IMR-90 (cell line): ENCODE measurements at regions not wholly inside any gene's neighbourhood (a gene's known extent, or its start where the extent isn't known, plus 50 kb on each side); places are given as distances from the start of the nearest gene placed in this dataset.

Source experiments
- ATAC-seq: fragments of 200-7000 bp; cut with Tn5 transposase; 2 replicates; pipeline ENCODE4 v1.9.1; 2020; ENCODE audit warnings: low read depth, mild to moderate bottlenecking, moderate library complexity
- BruUV-seq: library from RNA; stranded (reverse); fragments of 400-500 nt; replicated peaks from 2 replicates; lab custom pipeline; 2021; lab: Mats Ljungman, UMichigan
- CTCF ChIA-PET: fragments of 300-600 bp; formaldehyde crosslinking; extraction: SDS; loops from one replicate; lab custom pipeline; 2021; ENCODE audit warnings: antibody characterized with exemption; lab: Yijun Ruan, JAX
- POLR2A ChIA-PET: fragments of 300-600 bp; sonication (Branson Sonifier 250); formaldehyde crosslinking; loops from one replicate; lab custom pipeline; 2022; ENCODE audit warnings: antibody characterized with exemption; ENCODE audit not compliant: unreplicated experiment; lab: Charles Lee
- DNase-seq: peaks from one replicate; pipeline ENCODE4 v3.0.0; 2013
- H2AFZ ChIP-seq: replicated peaks from 2 replicates; pipeline ENCODE3; 2013; ENCODE audit warnings: low read length, mild to moderate bottlenecking; ENCODE audit not compliant: poor library complexity
- H2AK5ac ChIP-seq: 2 replicates; pipeline ENCODE4 v1.6.1; 2013; ENCODE audit warnings: low read depth, low read length, inconsistent platforms
- H2AK9ac ChIP-seq: replicated peaks from 2 replicates; pipeline ENCODE3; 2013; ENCODE audit warnings: mild to moderate bottlenecking, low read depth, low read length, moderate library complexity; ENCODE audit not compliant: poor library complexity
- H2BK120ac ChIP-seq: 2 replicates; pipeline ENCODE4 v1.6.1; 2013; ENCODE audit warnings: low read depth, low read length, inconsistent platforms
- H2BK15ac ChIP-seq: 3 replicates; pipeline ENCODE4 v1.6.1; 2013; ENCODE audit warnings: low read depth, low read length, inconsistent platforms
- H2BK20ac ChIP-seq: 2 replicates; pipeline ENCODE4 v1.6.1; 2013; ENCODE audit warnings: low read depth, mild to moderate bottlenecking, inconsistent platforms, low read length, moderate library complexity
- H2BK5ac ChIP-seq: 2 replicates; pipeline ENCODE4 v1.6.1; 2013; ENCODE audit warnings: mild to moderate bottlenecking, low read depth, low read length, inconsistent platforms; ENCODE audit not compliant: poor library complexity, severe bottlenecking
- H3K14ac ChIP-seq: replicated peaks from 2 replicates; pipeline ENCODE4 v1.6.1; 2013; ENCODE audit warnings: low read depth, low read length, inconsistent platforms
- H3K18ac ChIP-seq: 2 replicates; pipeline ENCODE4 v1.6.1; 2013; ENCODE audit warnings: low read depth, low read length, control low read depth
- H3K23ac ChIP-seq: 2 replicates; pipeline ENCODE4 v1.6.1; 2013; ENCODE audit warnings: low read depth, low read length, inconsistent platforms
- H3K27ac ChIP-seq: 2 replicates; pipeline ENCODE4 v1.5.1; 2013; ENCODE audit warnings: mild to moderate bottlenecking, control low read depth, low read length; ENCODE audit not compliant: insufficient read depth
- H3K27me3 ChIP-seq: 2 replicates; pipeline ENCODE4 v1.6.1; 2013; ENCODE audit warnings: low read length; ENCODE audit not compliant: control insufficient read depth, insufficient read depth
- H3K36me3 ChIP-seq: 2 replicates; pipeline ENCODE4 v1.6.1; 2013; ENCODE audit warnings: low read length, mixed read lengths; ENCODE audit not compliant: control insufficient read depth, insufficient read depth
- H3K4ac ChIP-seq: 2 replicates; pipeline ENCODE4 v1.6.1; 2013; ENCODE audit warnings: low read depth, low read length, inconsistent platforms
- H3K4me1 ChIP-seq: 2 replicates; pipeline ENCODE4 v1.6.1; 2013; ENCODE audit warnings: low read length, mixed read lengths; ENCODE audit not compliant: control insufficient read depth, insufficient read depth
- H3K4me2 ChIP-seq: 2 replicates; pipeline ENCODE4 v1.6.1; 2013; ENCODE audit warnings: low read depth, mild to moderate bottlenecking, control low read depth, low read length, moderate library complexity
- H3K4me3 ChIP-seq: 2 replicates; pipeline ENCODE4 v1.5.1; 2013; ENCODE audit warnings: low read depth, mild to moderate bottlenecking, control low read depth, low read length, moderate library complexity; ENCODE audit not compliant: insufficient read depth
- H3K56ac ChIP-seq: 2 replicates; pipeline ENCODE4 v1.6.1; 2013; ENCODE audit warnings: low read length, inconsistent platforms; ENCODE audit not compliant: insufficient read depth; ENCODE audit errors: extremely low read depth
- H3K79me1 ChIP-seq, 2 experiments: 2 replicates each; pipeline ENCODE4 v1.6.1; 2013; ENCODE audit warnings: low read length in 2 of 2, inconsistent platforms in 1 of 2, low read depth in 1 of 2
- H3K9ac ChIP-seq: 2 replicates; pipeline ENCODE4 v1.6.1; 2013; ENCODE audit warnings: low read depth, low read length, control low read depth
- H3K9me1 ChIP-seq: 2 replicates; pipeline ENCODE4 v1.6.1; 2013; ENCODE audit warnings: low read length, inconsistent platforms; ENCODE audit not compliant: insufficient read depth
- H3K9me3 ChIP-seq: 2 replicates; pipeline ENCODE4 v1.6.1; 2013; ENCODE audit warnings: low read length; ENCODE audit not compliant: control insufficient read depth, insufficient read depth
- H4K20me1 ChIP-seq: 2 replicates; pipeline ENCODE4 v1.6.1; 2013; ENCODE audit warnings: low read length, inconsistent platforms; ENCODE audit not compliant: insufficient read depth
- H4K5ac ChIP-seq: 2 replicates; pipeline ENCODE4 v1.6.1; 2013; ENCODE audit warnings: mild to moderate bottlenecking, low read depth, low read length, control low read depth
- H4K8ac ChIP-seq, 2 experiments: 2 replicates each; pipeline ENCODE4 v1.6.1; 2013; ENCODE audit warnings: low read depth in 2 of 2, low read length in 2 of 2, control low read depth in 1 of 2, inconsistent platforms in 1 of 2
- H4K91ac ChIP-seq: 2 replicates; pipeline ENCODE4 v1.6.1; 2013; ENCODE audit warnings: low read depth, low read length, inconsistent platforms; ENCODE audit not compliant: insufficient read depth
- BHLHE40 ChIP-seq: fragments of 150-350 bp; IDR thresholded peaks from 2 replicates; pipeline ENCODE4 v1.6.1; 2016; ENCODE audit warnings: mild to moderate bottlenecking, low read depth, low read length
- ELK1 ChIP-seq: fragments of 150-350 bp; IDR thresholded peaks from 2 replicates; pipeline ENCODE4 v1.6.1; 2016; ENCODE audit warnings: low read depth, mild to moderate bottlenecking, low read length, moderate library complexity, borderline replicate concordance
- FOS ChIP-seq: fragments of 150-350 bp; IDR thresholded peaks from 2 replicates; pipeline ENCODE4 v1.6.1; 2016; ENCODE audit warnings: low read depth, low read length
- MAZ ChIP-seq: IDR thresholded peaks from 2 replicates; pipeline ENCODE4 v1.6.1; 2012; ENCODE audit warnings: low read depth, mild to moderate bottlenecking, low read length, improper control_type of control experiment, moderate library complexity, borderline replicate concordance
- MXI1 ChIP-seq: IDR thresholded peaks from 2 replicates; pipeline ENCODE4 v1.6.1; 2012; ENCODE audit warnings: low read depth, mild to moderate bottlenecking, low read length, moderate library complexity, borderline replicate concordance
- RAD21 ChIP-seq: IDR thresholded peaks from 2 replicates; pipeline ENCODE4 v1.6.1; 2012; ENCODE audit warnings: low read length, improper control_type of control experiment
- RFX5 ChIP-seq: IDR thresholded peaks from 2 replicates; pipeline ENCODE4 v1.8.0; 2012; ENCODE audit warnings: low read depth, mild to moderate bottlenecking, low read length, moderate library complexity
- USF2 ChIP-seq: fragments of 150-350 bp; IDR thresholded peaks from 2 replicates; pipeline ENCODE4 v1.6.1; 2017; ENCODE audit warnings: mild to moderate bottlenecking, antibody characterized with exemption, low read length, low read depth
- dilution Hi-C: fragments of 300-500 bp; cut with HindIII; formaldehyde crosslinking; loops from one replicate; pipeline ENCODE4 v1.14.3; 2018; ENCODE audit warnings: low sequenced_read_pairs; ENCODE audit not compliant: unreplicated experiment
- in situ Hi-C: fragments of 300-500 bp; cut with MboI; formaldehyde crosslinking; loops from 3 replicates; pipeline ENCODE4 v1.14.3; 2019; ENCODE audit warnings: low sequenced_read_pairs, inconsistent platforms, mixed read lengths
- intact Hi-C: fragments of 100-400 bp; cut with micrococcal nuclease; formaldehyde crosslinking; loops from 2 replicates; pipeline ENCODE4 v1.10.0; 2022

- H3K18ac ChIP-seq, result no peak overlapping the region
- no peaks in the 10 kb centered on the region for H3K36me3 ChIP-seq
- dilution Hi-C loops, result no loop called here
- TF ChIP-seq MXI1 (no peak), MAZ (no peak), BHLHE40 (no peak), USF2 (no peak), ELK1 (no peak), RFX5 (no peak), RAD21 (no peak), FOS (no peak)
- in situ Hi-C loops, result no loop called here
- no peak overlapping the region for H4K91ac ChIP-seq
- peaks cover 2% of the 10 kb centered on the region; the same call in 1 of the 2 replicates for H3K4me1 ChIP-seq
- intact Hi-C loops, result no loop called here
- H3K27ac ChIP-seq, result no peak overlapping the region
- H3K4ac ChIP-seq, result no peak overlapping the region
- CTCF ChIA-PET, result interaction anchor here (0.6 to 0.7 kb wide), 2 partner anchors 1142 to 1253 kb away, joined by 3 read pairs; no protein-coding TSS in a partner anchor
- H3K9me1 ChIP-seq, result no peaks in the 10 kb centered on the region
- no peak overlapping the region for H2BK15ac ChIP-seq
- POLR2A ChIA-PET, result no interaction called here
- no peak overlapping the region for H2AFZ ChIP-seq
- no peak overlapping the region for H3K23ac ChIP-seq
- ATAC-seq (no peak), DNase-seq (no peak)
- H2BK120ac ChIP-seq, result no peak overlapping the region
- no peaks in the 10 kb centered on the region for H3K79me1 ChIP-seq
- H4K5ac ChIP-seq, result no peak overlapping the region
- no peak overlapping the region for H2AK5ac ChIP-seq
- no peak overlapping the region for H2BK5ac ChIP-seq
- no peaks in the 10 kb centered on the region for H3K27me3 ChIP-seq
- no peak overlapping the region for H2BK20ac ChIP-seq
- H3K9ac ChIP-seq, result no peak overlapping the region
- H2AK9ac ChIP-seq, result no peak overlapping the region
- no peak overlapping the region for H3K56ac ChIP-seq
- no peak overlapping the region for H4K8ac ChIP-seq
- no peaks in the 10 kb centered on the region for H3K9me3 ChIP-seq
- no TSS peak for BruUV-seq
- no peaks in the 10 kb centered on the region for H4K20me1 ChIP-seq
- no peak overlapping the region for H3K14ac ChIP-seq
- no peak overlapping the region for H3K4me2 ChIP-seq
- no peak overlapping the region for H3K4me3 ChIP-seq
Observed at GRCh38 chr16:59295474-59295873, 561.4 kb upstream of the GOT2 start.
